ENCODE measurements at regions not wholly inside any gene's neighbourhood (a gene's known extent, or its start where the extent isn't known, plus 50 kb on each side); places are given as distances from the start of the nearest gene placed in this dataset.

GRCh38 chr2:240269886-240270285 lies 129.4 kb upstream of the OTOS start:
- Histone ChIP-seq H3K27me3 (replicated peaks; ENCODE audit: control insufficient read depth, insufficient read depth, low read length) (no peaks in the 10 kb centered on the region), H3K36me3 (ENCODE audit: control insufficient read depth, insufficient read depth, low read length) (no peaks in the 10 kb centered on the region), H3K4me3 (replicated peaks; ENCODE audit: low read depth, low read length) (no peak overlapping the region)
- no peak for TF ChIP-seq CTCF (IDR thresholded peaks at IDR 0.05; ENCODE audit: insufficient read depth, low read length, poor library complexity, severe bottlenecking)
- DNase-seq (ENCODE audit: extremely low read depth, insufficient read length) = no peak

- no peak for DNase-seq (ENCODE audit: extremely low read depth, insufficient read length)
- TF ChIP-seq CTCF (IDR thresholded peaks at IDR 0.05; ENCODE audit: insufficient read depth, low read length, poor library complexity, severe bottlenecking) = no peak
- Histone ChIP-seq H3K27me3 (replicated peaks; ENCODE audit: control insufficient read depth, insufficient read depth, low read length) (no peaks in the 10 kb centered on the region), H3K4me3 (replicated peaks; ENCODE audit: low read depth, low read length) (no peak overlapping the region), H3K36me3 (ENCODE audit: control insufficient read depth, insufficient read depth, low read length) (no peaks in the 10 kb centered on the region)
These were observed 131.4 kb upstream of the OTOS start for GRCh38 chr2:240271716-240272341.

- no peak for DNase-seq (ENCODE audit: extremely low read depth, insufficient read length)
- H3K4me3 ChIP-seq (replicated peaks; ENCODE audit: low read depth, low read length) = no peak overlapping the region
- peaks cover 3% of the 10 kb centered on the region; the same call in 1 of the 2 replicates for H3K27me3 ChIP-seq (replicated peaks; ENCODE audit: control insufficient read depth, insufficient read depth, low read length)
- H3K36me3 ChIP-seq (ENCODE audit: control insufficient read depth, insufficient read depth, low read length) = no peaks in the 10 kb centered on the region
- TF ChIP-seq CTCF (IDR thresholded peaks at IDR 0.05; ENCODE audit: insufficient read depth, low read length, poor library complexity, severe bottlenecking) = no peak
These were observed 134.9 kb upstream of the OTOS start for GRCh38 chr2:240275386-240275785.

GRCh38 chr2:240277073-240277806 lies 136.8 kb upstream of the OTOS start:
- Histone ChIP-seq H3K4me3 (replicated peaks; ENCODE audit: low read depth, low read length) (no peak overlapping the region), H3K27me3 (replicated peaks; ENCODE audit: control insufficient read depth, insufficient read depth, low read length) (peaks cover 3% of the 10 kb centered on the region; the same call in 1 of the 2 replicates), H3K36me3 (ENCODE audit: control insufficient read depth, insufficient read depth, low read length) (no peaks in the 10 kb centered on the region)
- TF ChIP-seq CTCF (IDR thresholded peaks at IDR 0.05; ENCODE audit: insufficient read depth, low read length, poor library complexity, severe bottlenecking) = no peak
- no peak for DNase-seq (ENCODE audit: extremely low read depth, insufficient read length)

- H3K36me3 ChIP-seq (ENCODE audit: control insufficient read depth, insufficient read depth, low read length) = no peaks in the 10 kb centered on the region
- H3K27me3 ChIP-seq (replicated peaks; ENCODE audit: control insufficient read depth, insufficient read depth, low read length) = peaks cover 3% of the 10 kb centered on the region; the same call in 1 of the 2 replicates
- no peak for DNase-seq (ENCODE audit: extremely low read depth, insufficient read length)
- TF ChIP-seq CTCF (IDR thresholded peaks at IDR 0.05; ENCODE audit: insufficient read depth, low read length, poor library complexity, severe bottlenecking) = no peak
- H3K4me3 ChIP-seq (replicated peaks; ENCODE audit: low read depth, low read length) = no peak overlapping the region
These were observed 137.5 kb upstream of the OTOS start for GRCh38 chr2:240277807-240278522.

Measured in GM06990 (cell line).